Osteocyte (in vitro differentiated cells): ENCODE measurements at regions not wholly inside any gene's neighbourhood (a gene's known extent, or its start where the extent isn't known, plus 50 kb on each side); places are given as distances from the start of the nearest gene placed in this dataset.
"Not testable (repeated sequence)": the region's sequence is repeated elsewhere in the genome, so short reads cannot be mapped to it uniquely, and the experiment has no call there.

ENCODE experiments used
- DNase-seq: peaks from one replicate; pipeline ENCODE4 v3.0.0; 2021; ENCODE audit warnings: mixed read lengths; ENCODE audit not compliant: unreplicated experiment; ENCODE audit errors: extremely low spot score
- H3K27ac Mint-ChIP-seq: one replicate; pipeline ENCODE4 v1.8.0; 2021; ENCODE audit warnings: mild to moderate bottlenecking, mixed read lengths; ENCODE audit not compliant: unreplicated experiment
- H3K27me3 Mint-ChIP-seq: one replicate; pipeline ENCODE4 v1.8.0; 2021; ENCODE audit warnings: mixed read lengths; ENCODE audit not compliant: unreplicated experiment
- H3K36me3 Mint-ChIP-seq: one replicate; pipeline ENCODE4 v1.8.0; 2021; ENCODE audit warnings: mixed read lengths; ENCODE audit not compliant: unreplicated experiment
- H3K4me1 Mint-ChIP-seq: one replicate; pipeline ENCODE4 v1.8.0; 2021; ENCODE audit warnings: mixed read lengths; ENCODE audit not compliant: unreplicated experiment
- H3K4me3 Mint-ChIP-seq: one replicate; pipeline ENCODE4 v1.8.0; 2021; ENCODE audit warnings: mild to moderate bottlenecking, moderate library complexity, mixed read lengths; ENCODE audit not compliant: unreplicated experiment
- H3K9me3 Mint-ChIP-seq: one replicate; pipeline ENCODE4 v1.8.0; 2021; ENCODE audit warnings: mixed read lengths; ENCODE audit not compliant: unreplicated experiment
- CTCF ChIP-seq: fragments of 200-600 bp; sonication (generic); IDR thresholded peaks from 2 replicates; pipeline ENCODE4 v1.5.0; 2021; ENCODE audit warnings: antibody characterized with exemption, mild to moderate bottlenecking, moderate library complexity

- Mint-ChIP-seq H3K4me3 (no peak overlapping the region), H3K9me3 (no peaks in the 10 kb centered on the region), H3K36me3 (no peaks in the 10 kb centered on the region), H3K27ac (no peak overlapping the region), H3K4me1 (no peaks in the 10 kb centered on the region), H3K27me3 (peaks cover 4% of the 10 kb centered on the region)
- no peak for DNase-seq
- no peak for TF ChIP-seq CTCF
Measured at GRCh38 chr3:88301996-88302393, 152.2 kb downstream of the C3orf38 start.

GRCh38 chr3:88303331-88303904, 153.7 kb downstream of the C3orf38 start:
- not testable (repeated sequence) for H3K36me3 Mint-ChIP-seq, H3K9me3 Mint-ChIP-seq, H3K27me3 Mint-ChIP-seq, H3K4me1 Mint-ChIP-seq, DNase-seq, H3K27ac Mint-ChIP-seq, H3K4me3 Mint-ChIP-seq

- Mint-ChIP-seq H3K9me3 (no peaks in the 10 kb centered on the region), H3K36me3 (no peaks in the 10 kb centered on the region), H3K27ac (no peak overlapping the region), H3K4me1 (no peaks in the 10 kb centered on the region), H3K4me3 (no peak overlapping the region), H3K27me3 (peaks cover 4% of the 10 kb centered on the region)
- no peak for TF ChIP-seq CTCF
- no peak for DNase-seq
Measured at GRCh38 chr3:88307666-88308065, 157.9 kb downstream of the C3orf38 start.

GRCh38 chr3:88311826-88312225, 162.1 kb downstream of the C3orf38 start:
- H3K4me1 Mint-ChIP-seq = no peaks in the 10 kb centered on the region

GRCh38 chr3:88312256-88312655, 162.5 kb downstream of the C3orf38 start:
- Mint-ChIP-seq H3K27me3 (no peaks in the 10 kb centered on the region), H3K4me3 (no peak overlapping the region), H3K36me3 (no peaks in the 10 kb centered on the region), H3K27ac (no peak overlapping the region), H3K9me3 (no peaks in the 10 kb centered on the region), H3K4me1 (no peaks in the 10 kb centered on the region)
- no peak for DNase-seq
- no peak for TF ChIP-seq CTCF

More at GRCh38 chr3:88311826-88312225, 162.1 kb downstream of the C3orf38 start:
- Mint-ChIP-seq H3K27ac (no peak overlapping the region), H3K9me3 (no peaks in the 10 kb centered on the region), H3K36me3 (no peaks in the 10 kb centered on the region), H3K4me3 (no peak overlapping the region), H3K27me3 (no peaks in the 10 kb centered on the region)
- DNase-seq = no peak
- no peak for TF ChIP-seq CTCF

- no peak for DNase-seq
- Mint-ChIP-seq H3K36me3 (no peaks in the 10 kb centered on the region), H3K9me3 (no peaks in the 10 kb centered on the region), H3K27me3 (no peaks in the 10 kb centered on the region), H3K4me3 (no peak overlapping the region), H3K27ac (no peak overlapping the region), H3K4me1 (no peaks in the 10 kb centered on the region)
- TF ChIP-seq CTCF = no peak
Measured at GRCh38 chr3:88318067-88318466, 168.3 kb downstream of the C3orf38 start.
